Activated T-helper 1 cell treated with anti-CD3 and anti-CD28 coated beads, Interleukin-12 subunit alpha, Interleukin-12 subunit beta, Interleukin-2, Interleukin-4 antibody, amounts not matched to agents 30 ng/mL and 10 ng/mL and 1 ng/mL, durations not matched to agents 14 hours and 24 hours and 36 hours (primary cell): ENCODE measurements at regions not wholly inside any gene's neighbourhood (a gene's known extent, or its start where the extent isn't known, plus 50 kb on each side); places are given as distances from the start of the nearest gene placed in this dataset.

Experiments
- DNase-seq: peaks from one replicate; pipeline ENCODE4 v3.0.0; 2021; ENCODE audit warnings: low spot score
- H3K27ac Mint-ChIP-seq: one replicate; pipeline ENCODE4 v1.8.0; 2021; ENCODE audit warnings: mild to moderate bottlenecking, mixed read lengths
- H3K27me3 Mint-ChIP-seq: one replicate; pipeline ENCODE4 v1.8.0; 2022; ENCODE audit warnings: mild to moderate bottlenecking, moderate library complexity, mixed read lengths; ENCODE audit not compliant: insufficient read depth
- H3K36me3 Mint-ChIP-seq: one replicate; pipeline ENCODE4 v1.8.0; 2021; ENCODE audit warnings: low read depth, mixed read lengths
- H3K4me1 Mint-ChIP-seq: one replicate; pipeline ENCODE4 v1.8.0; 2021; ENCODE audit warnings: low read depth, mixed read lengths
- H3K4me3 Mint-ChIP-seq: one replicate; pipeline ENCODE4 v1.8.0; 2021; ENCODE audit warnings: mild to moderate bottlenecking, moderate library complexity, mixed read lengths
- H3K9me3 Mint-ChIP-seq: one replicate; pipeline ENCODE4 v1.8.0; 2021; ENCODE audit warnings: mixed read lengths
- intact Hi-C: fragments of 100-400 bp; cut with micrococcal nuclease; formaldehyde crosslinking; loops from one replicate; pipeline ENCODE4 v1.15.1; 2024

DNA sequence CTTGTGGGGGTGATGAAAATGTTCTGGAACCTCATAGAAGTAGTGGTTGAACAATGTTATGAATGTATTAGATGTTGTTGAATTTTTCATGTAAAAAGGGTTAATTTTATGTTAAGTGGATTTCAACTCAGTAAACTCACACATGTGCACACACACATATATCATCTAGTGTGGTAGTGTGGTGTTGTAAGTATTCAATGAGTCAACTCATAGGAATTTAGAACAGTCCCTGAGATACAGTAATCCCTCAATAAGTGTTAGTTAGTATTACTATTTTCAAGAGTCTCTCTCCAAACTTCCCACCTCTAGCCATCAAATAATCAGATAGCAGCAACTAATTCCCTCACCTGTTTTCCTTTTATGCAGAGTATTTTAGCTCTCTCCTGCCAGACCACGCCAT, 563.1 kb upstream of the JARID2 start:
- Mint-ChIP-seq H3K27me3 (no peaks in the 10 kb centered on the region), H3K36me3 (no peaks in the 10 kb centered on the region), H3K9me3 (peaks cover 6% of the 10 kb centered on the region), H3K4me3 (no peak overlapping the region), H3K27ac (no peak overlapping the region), H3K4me1 (no peaks in the 10 kb centered on the region)
- intact Hi-C loops = no loop called here
- no peak for DNase-seq

DNA sequence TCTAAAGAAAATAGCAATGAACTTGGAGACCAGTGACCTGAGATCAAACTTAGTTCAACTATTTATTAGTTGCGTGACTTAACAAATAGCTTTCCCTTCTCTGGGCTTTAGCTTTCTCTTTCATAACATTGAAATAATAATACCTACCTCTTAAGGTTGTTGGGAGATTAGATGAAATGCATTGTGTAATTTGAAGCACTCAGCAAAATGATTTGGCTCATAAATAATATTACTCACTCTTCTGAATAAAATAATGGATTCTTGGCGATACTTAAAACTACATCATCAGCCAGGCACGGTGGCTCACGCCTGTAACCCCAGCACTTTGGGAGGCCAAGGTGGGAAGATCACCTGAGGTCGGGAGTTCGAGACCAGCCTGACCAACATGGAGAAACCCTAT, 556.2 kb upstream of the JARID2 start:
- no peak overlapping the region for H3K4me3 Mint-ChIP-seq
- no peaks in the 10 kb centered on the region for H3K36me3 Mint-ChIP-seq

DNA sequence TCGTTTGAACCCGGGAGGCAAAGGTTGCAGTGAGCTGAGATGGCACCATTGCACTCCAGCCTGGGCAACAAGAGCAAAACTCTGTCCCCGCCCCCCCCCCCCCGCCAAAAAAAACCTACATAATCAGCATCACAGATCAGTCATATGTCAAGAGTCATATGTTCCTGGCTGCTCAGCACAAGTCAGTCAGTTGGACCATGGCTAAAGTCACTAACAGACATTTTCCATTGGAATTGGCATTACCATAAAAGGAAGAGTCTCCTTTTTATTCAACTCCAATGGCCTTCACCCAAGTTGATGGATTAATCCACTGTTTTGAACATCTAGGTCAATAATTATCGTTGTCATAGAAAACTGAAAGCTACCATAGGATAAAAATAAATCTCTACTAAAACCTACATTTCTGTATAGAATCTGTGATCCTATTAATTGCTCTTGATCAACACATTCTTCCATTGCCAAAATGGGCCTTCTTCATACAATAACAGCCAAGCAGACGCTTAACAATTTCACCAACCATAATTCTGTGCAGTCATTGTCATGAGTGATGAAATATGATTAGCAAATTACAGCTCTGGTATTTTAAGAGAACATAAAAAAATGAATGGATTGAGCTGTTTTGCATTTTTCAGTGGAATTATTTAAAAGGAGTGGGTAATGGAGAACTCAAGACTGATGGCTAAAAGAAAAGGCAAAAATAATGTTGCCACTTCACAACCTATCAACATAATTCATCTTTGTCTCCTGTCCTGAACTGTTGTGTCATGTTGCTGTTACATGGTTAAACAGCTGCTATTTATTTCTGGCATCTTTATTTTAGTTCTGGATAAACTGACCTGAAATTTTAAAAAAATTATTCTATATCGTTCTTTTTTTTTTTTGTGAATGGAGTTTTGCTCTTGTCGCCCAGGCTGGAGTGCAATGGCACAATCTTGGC, 555.5 kb upstream of the JARID2 start:
- Mint-ChIP-seq H3K36me3 (no peaks in the 10 kb centered on the region), H3K4me3 (no peak overlapping the region), H3K4me1 (no peaks in the 10 kb centered on the region), H3K27ac (no peak overlapping the region), H3K9me3 (no peaks in the 10 kb centered on the region), H3K27me3 (no peaks in the 10 kb centered on the region)
- DNase-seq = no peak
- intact Hi-C loops = no loop called here

More for the DNA sequence above, 556.2 kb upstream of the JARID2 start:
- Mint-ChIP-seq H3K27ac (no peak overlapping the region), H3K27me3 (no peaks in the 10 kb centered on the region), H3K9me3 (no peaks in the 10 kb centered on the region), H3K4me1 (no peaks in the 10 kb centered on the region)
- no peak for DNase-seq
- intact Hi-C loops = no loop called here

DNA sequence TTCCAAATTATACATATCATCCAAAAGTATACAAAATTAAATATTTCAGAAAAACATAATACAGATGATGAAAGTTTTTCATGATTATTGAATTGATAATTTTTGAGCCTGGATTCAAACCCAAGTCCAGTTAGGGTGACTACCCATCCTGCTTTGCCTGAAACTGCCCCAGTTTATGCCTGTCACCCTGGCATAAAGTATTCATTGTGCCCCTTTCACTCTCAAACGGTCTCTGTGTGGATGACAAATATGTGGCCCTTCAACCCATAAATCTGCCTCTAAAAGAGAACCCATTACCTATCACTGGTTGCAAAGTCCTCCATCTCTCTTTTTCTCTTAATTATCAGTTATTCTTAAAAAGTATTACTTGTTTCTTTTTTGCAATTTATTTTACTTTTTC, 553.7 kb upstream of the JARID2 start:
- Mint-ChIP-seq H3K9me3 (no peaks in the 10 kb centered on the region), H3K27ac (no peak overlapping the region), H3K36me3 (no peaks in the 10 kb centered on the region), H3K4me3 (no peak overlapping the region), H3K27me3 (peaks cover 1% of the 10 kb centered on the region), H3K4me1 (no peaks in the 10 kb centered on the region)
- intact Hi-C loops = no loop called here
- DNase-seq = no peak

DNA sequence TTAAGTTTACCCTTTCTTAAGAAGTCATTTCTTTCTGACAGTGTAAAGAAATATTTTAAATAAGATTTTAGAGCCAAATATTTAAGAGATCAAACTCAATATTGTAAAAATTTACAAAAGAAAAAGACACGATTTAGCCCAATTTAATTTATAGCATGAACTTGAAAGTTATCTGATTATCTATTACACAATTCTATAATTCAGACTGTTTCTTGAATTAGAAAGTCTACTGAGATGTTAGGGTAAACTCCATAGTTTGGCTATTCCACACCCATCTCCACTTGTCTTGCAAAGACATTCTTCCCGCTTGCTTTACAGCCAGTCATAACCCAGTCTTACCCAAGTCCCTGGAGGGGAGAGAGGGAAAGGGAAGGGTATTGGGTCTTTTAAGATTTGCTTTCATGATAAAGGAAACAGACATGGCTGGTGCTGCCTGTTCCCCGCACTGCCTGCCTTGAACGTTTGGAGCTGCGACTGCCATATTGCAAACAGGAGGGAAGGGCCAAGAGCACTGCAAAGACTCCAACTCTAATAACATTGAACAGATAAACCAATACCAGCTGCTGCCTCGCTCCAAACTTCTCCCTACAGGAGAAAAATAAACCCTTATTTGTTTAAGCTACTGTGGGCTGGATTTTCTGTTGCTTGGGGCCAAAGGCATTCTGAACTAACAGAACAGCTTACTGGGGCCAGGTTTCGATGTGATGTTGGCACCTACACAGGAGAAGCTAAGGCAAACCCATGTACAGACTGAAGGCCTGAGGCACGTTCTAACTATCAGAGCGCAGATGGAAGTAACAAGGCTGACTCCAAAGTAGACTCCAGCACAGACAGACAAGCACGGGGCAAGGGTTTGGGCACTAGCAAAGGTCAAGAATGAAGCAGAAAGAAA, 552.3 kb upstream of the JARID2 start:
- intact Hi-C loops = no loop called here
- Mint-ChIP-seq H3K27me3 (peaks cover 2% of the 10 kb centered on the region), H3K4me3 (no peak overlapping the region), H3K4me1 (no peaks in the 10 kb centered on the region), H3K27ac (no peak overlapping the region), H3K9me3 (no peaks in the 10 kb centered on the region), H3K36me3 (no peaks in the 10 kb centered on the region)
- no peak for DNase-seq

DNA sequence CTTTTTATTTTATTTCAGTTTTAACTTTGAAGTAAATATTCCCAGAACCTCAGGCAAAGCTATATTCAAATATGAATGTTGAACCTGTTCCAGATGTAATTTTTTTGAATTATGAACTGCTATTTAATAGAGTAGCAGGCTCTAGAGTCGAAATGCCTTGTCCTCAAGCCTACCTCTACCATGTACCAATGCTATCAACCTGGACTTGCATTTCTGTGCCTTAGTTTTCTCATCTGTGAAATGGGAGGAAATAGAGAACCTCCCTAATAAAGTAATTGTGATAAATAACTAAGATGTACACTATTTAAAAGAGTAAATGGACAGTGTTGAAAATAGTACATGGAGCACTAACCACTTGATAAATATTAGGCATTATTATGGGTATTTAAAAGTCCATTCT, 551.6 kb upstream of the JARID2 start:
- H3K9me3 Mint-ChIP-seq = peaks cover under 1% of the 10 kb centered on the region
- H3K4me1 Mint-ChIP-seq = no peaks in the 10 kb centered on the region
- no peak overlapping the region for H3K4me3 Mint-ChIP-seq
- intact Hi-C loops = no loop called here
- no peaks in the 10 kb centered on the region for H3K36me3 Mint-ChIP-seq
- peaks cover 2% of the 10 kb centered on the region for H3K27me3 Mint-ChIP-seq
- no peak overlapping the region for H3K27ac Mint-ChIP-seq
- DNase-seq = no peak

DNA sequence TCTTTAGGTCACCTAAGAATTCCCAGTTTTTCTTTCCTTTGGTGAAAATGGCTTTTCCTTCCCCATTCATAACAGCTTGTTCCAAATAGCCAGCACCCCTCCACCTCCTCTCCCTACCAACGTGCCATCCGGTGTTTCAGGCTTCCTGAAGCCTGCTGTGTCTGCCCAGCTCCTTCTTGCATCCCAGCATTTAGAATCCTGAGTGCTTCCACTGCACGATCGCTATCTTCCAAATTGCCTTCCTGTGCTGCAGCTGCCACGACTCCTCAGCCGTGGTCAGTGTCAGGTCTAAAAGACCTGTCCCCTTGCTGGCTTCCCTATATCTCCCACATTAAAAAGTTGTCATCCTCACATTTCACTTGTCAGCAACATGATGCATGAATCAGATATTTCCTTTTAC, 550.3 kb upstream of the JARID2 start:
- H3K4me3 Mint-ChIP-seq = no peak overlapping the region
- intact Hi-C loops = no loop called here
- H3K9me3 Mint-ChIP-seq = peaks cover 12% of the 10 kb centered on the region
- H3K36me3 Mint-ChIP-seq = peaks cover 1% of the 10 kb centered on the region
- H3K4me1 Mint-ChIP-seq = no peaks in the 10 kb centered on the region
- H3K27ac Mint-ChIP-seq = no peak overlapping the region
- peaks cover 2% of the 10 kb centered on the region for H3K27me3 Mint-ChIP-seq
- no peak for DNase-seq

DNA sequence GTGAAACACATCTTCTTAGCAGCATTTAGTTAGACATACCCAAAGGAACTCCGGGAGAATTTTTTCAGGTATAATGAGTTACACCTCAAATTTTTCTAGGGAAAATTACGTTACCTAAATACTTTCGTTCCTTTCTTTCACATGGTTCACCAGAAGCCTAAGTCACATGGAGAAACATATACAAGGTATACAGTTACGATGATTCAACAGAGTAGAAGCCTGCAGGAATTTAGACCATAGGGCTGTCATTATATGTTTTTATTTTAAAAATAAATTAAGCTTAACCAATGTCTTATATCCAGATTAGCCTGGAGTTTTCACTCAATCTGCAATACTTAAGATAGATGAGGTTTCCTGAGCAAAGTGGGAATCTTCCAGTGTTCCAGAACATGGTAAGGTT, 549.5 kb upstream of the JARID2 start:
- Mint-ChIP-seq H3K27ac (no peak overlapping the region), H3K36me3 (peaks cover 1% of the 10 kb centered on the region), H3K4me3 (no peak overlapping the region)

DNA sequence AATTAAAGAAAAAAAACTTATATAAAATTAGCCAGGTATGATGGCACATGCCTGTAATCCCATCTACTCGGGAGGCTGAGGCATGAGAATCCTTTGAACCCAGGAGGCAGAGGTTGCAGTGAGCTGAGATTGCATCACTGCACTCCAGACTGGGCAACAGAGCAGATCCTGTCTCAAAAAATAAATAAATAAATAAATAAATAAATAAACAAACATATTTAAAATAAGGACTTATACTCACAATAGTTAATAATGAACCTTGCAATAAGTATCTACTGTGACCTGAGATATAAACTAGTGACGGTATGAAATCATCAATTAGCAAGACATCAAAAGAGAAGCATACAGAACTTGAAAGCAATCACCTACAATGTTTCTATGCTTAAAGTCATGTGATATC, 548.4 kb upstream of the JARID2 start:
- H3K4me1 Mint-ChIP-seq = no peaks in the 10 kb centered on the region
- H3K9me3 Mint-ChIP-seq = peaks cover 19% of the 10 kb centered on the region
- no peak for DNase-seq
- peaks cover 2% of the 10 kb centered on the region for H3K27me3 Mint-ChIP-seq
- no peak overlapping the region for H3K4me3 Mint-ChIP-seq
- no peak overlapping the region for H3K27ac Mint-ChIP-seq
- peaks cover 1% of the 10 kb centered on the region for H3K36me3 Mint-ChIP-seq
- intact Hi-C loops = no loop called here

More for the DNA sequence above, 549.5 kb upstream of the JARID2 start:
- no peak for DNase-seq
- intact Hi-C loops = no loop called here
- Mint-ChIP-seq H3K27me3 (peaks cover 2% of the 10 kb centered on the region), H3K9me3 (peaks cover 15% of the 10 kb centered on the region), H3K4me1 (no peaks in the 10 kb centered on the region)

DNA sequence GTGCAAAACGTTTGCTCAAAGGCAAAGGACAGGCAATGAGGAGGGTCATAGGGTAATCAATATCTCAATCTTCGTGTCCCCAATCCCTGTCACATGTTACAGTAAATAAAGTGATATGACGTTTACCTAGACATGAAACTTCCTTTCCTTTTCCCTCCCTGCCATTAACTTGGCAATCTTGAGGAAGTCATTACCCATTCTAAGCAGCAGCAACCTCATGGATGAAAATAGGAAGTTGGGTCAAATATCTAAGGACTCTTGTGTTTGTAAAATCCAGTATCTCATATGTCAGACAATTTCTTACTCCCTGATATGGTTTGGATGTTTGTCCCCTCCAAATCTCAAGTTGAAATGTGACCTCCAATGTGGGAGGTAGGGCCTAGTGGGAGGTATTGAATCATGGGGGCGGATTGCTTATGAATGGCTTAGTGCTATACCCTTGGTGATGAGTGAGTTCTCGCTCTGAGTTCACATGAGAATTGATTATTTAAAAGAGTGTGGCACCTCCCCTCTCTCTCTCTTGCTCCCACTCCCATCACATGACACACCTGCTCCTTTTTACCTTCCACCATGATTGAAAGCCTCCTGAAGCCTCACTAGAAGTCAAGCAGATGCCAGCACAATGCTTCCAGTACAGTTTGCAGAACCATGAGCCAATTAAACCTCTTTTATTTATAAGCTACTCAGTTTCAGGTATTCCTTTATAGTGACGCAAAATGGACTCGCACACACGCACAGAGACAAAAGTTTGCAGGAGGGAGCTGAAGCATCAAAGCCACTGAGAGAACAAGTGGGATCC, 545.9 kb upstream of the JARID2 start:
- no peak overlapping the region for H3K4me3 Mint-ChIP-seq
- peaks cover 3% of the 10 kb centered on the region for H3K36me3 Mint-ChIP-seq
- intact Hi-C loops = no loop called here
- H3K9me3 Mint-ChIP-seq = peaks cover 19% of the 10 kb centered on the region
- H3K4me1 Mint-ChIP-seq = no peaks in the 10 kb centered on the region
- H3K27me3 Mint-ChIP-seq = peaks cover 2% of the 10 kb centered on the region
- no peak overlapping the region for H3K27ac Mint-ChIP-seq
- no peak for DNase-seq

DNA sequence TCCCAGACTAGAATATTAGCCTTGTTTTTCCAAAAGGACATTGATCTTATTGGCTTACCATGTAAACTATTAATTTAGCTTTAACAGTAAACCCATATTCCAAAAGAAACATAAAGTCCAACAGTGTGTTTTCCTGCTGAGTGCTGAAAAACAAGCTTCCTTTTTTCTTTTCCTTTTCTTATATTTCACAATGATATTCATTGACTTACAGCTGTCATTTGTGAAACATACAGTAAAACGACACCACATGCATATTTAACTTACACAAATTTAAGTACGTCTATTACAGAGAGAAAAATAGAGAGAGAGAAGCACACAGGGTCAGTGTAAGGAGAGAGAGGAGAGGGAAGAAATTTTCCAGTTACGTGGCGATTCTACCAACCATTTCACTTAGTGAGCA, 543.9 kb upstream of the JARID2 start:
- peaks cover 3% of the 10 kb centered on the region for H3K36me3 Mint-ChIP-seq
- H3K27me3 Mint-ChIP-seq = peaks cover 2% of the 10 kb centered on the region
- no peak overlapping the region for H3K27ac Mint-ChIP-seq
- intact Hi-C loops = no loop called here
- no peak for DNase-seq
- peaks cover 12% of the 10 kb centered on the region for H3K4me1 Mint-ChIP-seq
- peaks cover 19% of the 10 kb centered on the region for H3K9me3 Mint-ChIP-seq
- H3K4me3 Mint-ChIP-seq = no peak overlapping the region

DNA sequence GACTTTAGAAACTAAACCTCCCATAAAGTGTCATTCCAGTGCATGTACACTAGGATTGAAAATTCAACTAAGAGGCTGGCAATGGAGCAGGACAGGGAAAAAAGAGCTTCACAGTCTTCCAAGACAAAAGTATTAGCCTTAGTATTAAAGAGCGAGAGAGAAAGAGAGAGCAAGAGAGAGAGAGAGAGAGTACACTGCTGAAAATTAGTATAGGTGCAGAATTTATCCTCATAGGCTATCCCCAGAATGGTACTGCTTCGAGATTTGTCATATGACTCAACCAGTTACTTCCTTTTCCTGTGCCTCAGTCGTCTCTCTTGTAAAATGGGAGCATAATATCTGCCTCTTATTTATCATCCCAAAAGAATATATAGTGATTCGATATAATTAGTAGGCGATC, 543.2 kb upstream of the JARID2 start:
- H3K9me3 Mint-ChIP-seq = peaks cover 19% of the 10 kb centered on the region
- H3K27ac Mint-ChIP-seq = no peak overlapping the region
- H3K27me3 Mint-ChIP-seq = no peaks in the 10 kb centered on the region
- H3K4me1 Mint-ChIP-seq = peaks cover 19% of the 10 kb centered on the region
- H3K4me3 Mint-ChIP-seq = no peak overlapping the region
- intact Hi-C loops = no loop called here
- DNase-seq = no peak
- H3K36me3 Mint-ChIP-seq = peaks cover 4% of the 10 kb centered on the region
